ENCODE measurements at regions not wholly inside any gene's neighbourhood (a gene's known extent, or its start where the extent isn't known, plus 50 kb on each side); places are given as distances from the start of the nearest gene placed in this dataset.

- H3K4me1 ChIP-seq, result no peaks in the 10 kb centered on the region
- intact Hi-C loops (cut with DNase I; ENCODE audit: low total_unique reads), result no loop called here
- 64 to 93% (median 82%) methylated on average over 4 of the region's 4 CpGs for WGBS, 5 donors
- no peaks in the 10 kb centered on the region for H3K36me3 ChIP-seq
- no peak overlapping the region for H3K4me3 ChIP-seq
- no peak for DNase-seq
- H3K9me3 ChIP-seq, result peaks cover 0 to 5% (median under 1%) of the 10 kb centered on the region in 8 donors
- H3K27me3 ChIP-seq (replicated peaks in 1 of 7), result no peaks in the 10 kb centered on the region
- H3K27ac ChIP-seq, result no peak overlapping the region
- TF ChIP-seq, protein P1, sequence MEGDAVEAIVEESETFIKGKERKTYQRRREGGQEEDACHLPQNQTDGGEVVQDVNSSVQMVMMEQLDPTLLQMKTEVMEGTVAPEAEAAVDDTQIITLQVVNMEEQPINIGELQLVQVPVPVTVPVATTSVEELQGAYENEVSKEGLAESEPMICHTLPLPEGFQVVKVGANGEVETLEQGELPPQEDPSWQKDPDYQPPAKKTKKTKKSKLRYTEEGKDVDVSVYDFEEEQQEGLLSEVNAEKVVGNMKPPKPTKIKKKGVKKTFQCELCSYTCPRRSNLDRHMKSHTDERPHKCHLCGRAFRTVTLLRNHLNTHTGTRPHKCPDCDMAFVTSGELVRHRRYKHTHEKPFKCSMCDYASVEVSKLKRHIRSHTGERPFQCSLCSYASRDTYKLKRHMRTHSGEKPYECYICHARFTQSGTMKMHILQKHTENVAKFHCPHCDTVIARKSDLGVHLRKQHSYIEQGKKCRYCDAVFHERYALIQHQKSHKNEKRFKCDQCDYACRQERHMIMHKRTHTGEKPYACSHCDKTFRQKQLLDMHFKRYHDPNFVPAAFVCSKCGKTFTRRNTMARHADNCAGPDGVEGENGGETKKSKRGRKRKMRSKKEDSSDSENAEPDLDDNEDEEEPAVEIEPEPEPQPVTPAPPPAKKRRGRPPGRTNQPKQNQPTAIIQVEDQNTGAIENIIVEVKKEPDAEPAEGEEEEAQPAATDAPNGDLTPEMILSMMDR (IDR thresholded peaks at IDR 0.05 in 8 of 11, conservative IDR thresholded peaks at IDR 0.05 in 3 of 11), result no peak
- no peak for TF ChIP-seq POLR2AphosphoS5 (IDR thresholded peaks at IDR 0.05)
- TF ChIP-seq POLR2A (IDR thresholded peaks at IDR 0.05), result no peak
Observed at GRCh38 chr4:141416677-141417363, 196.1 kb downstream of the ZNF330 start.

- peaks cover 0 to 10% (median 4%) of the 10 kb centered on the region in 8 donors for H3K9me3 ChIP-seq
- no peak overlapping the region for H3K27ac ChIP-seq
- intact Hi-C loops (cut with DNase I; ENCODE audit: low total_unique reads), result no loop called here
- TF ChIP-seq POLR2A (IDR thresholded peaks at IDR 0.05), result no peak
- no peaks in the 10 kb centered on the region for H3K4me1 ChIP-seq
- H3K4me3 ChIP-seq, result no peak overlapping the region
- H3K36me3 ChIP-seq, result no peaks in the 10 kb centered on the region
- 85 to 95% (median 88%) methylated on average over 2 of the region's 2 CpGs for whole genome bisulfite sequencing, 5 donors
- DNase-seq, result no peak
- H3K27me3 ChIP-seq (replicated peaks in 1 of 7), result no peaks in the 10 kb centered on the region
Observed at GRCh38 chr4:141417387-141417786, 196.7 kb downstream of the ZNF330 start.

GRCh38 chr4:141425124-141425523 is 204.4 kb downstream of the ZNF330 start:
- Histone ChIP-seq H3K27me3 (replicated peaks in 1 of 7) (no peaks in the 10 kb centered on the region), H3K27ac (no peak overlapping the region), H3K36me3 (no peaks in the 10 kb centered on the region), H3K9me3 (peaks cover 0 to 25% (median 8%) of the 10 kb centered on the region in 8 donors), H3K4me1 (no peaks in the 10 kb centered on the region), H3K4me3 (no peak overlapping the region)
- WGBS, 5 donors, result 68 to 81% (median 71%) methylated on average over 1 of the region's 1 CpG
- no peak for DNase-seq
- intact Hi-C loops (cut with DNase I; ENCODE audit: low total_unique reads), result no loop called here
- TF ChIP-seq POLR2AphosphoS5 (IDR thresholded peaks at IDR 0.05), result no peak
- TF ChIP-seq, protein P1 (IDR thresholded peaks at IDR 0.05 in 8 of 11, conservative IDR thresholded peaks at IDR 0.05 in 3 of 11), result no peak
- TF ChIP-seq POLR2A (IDR thresholded peaks at IDR 0.05), result no peak

GRCh38 chr4:141427726-141428296 is 207.1 kb downstream of the ZNF330 start:
- H3K27ac ChIP-seq, result no peak overlapping the region
- no peak for DNase-seq
- H3K4me1 ChIP-seq, result no peaks in the 10 kb centered on the region
- H3K9me3 ChIP-seq, result peaks cover 0 to 10% (median under 1%) of the 10 kb centered on the region in 8 donors
- no peak overlapping the region for H3K4me3 ChIP-seq
- no peak for TF ChIP-seq POLR2A (IDR thresholded peaks at IDR 0.05)
- no peak for TF ChIP-seq POLR2AphosphoS5 (IDR thresholded peaks at IDR 0.05)
- TF ChIP-seq, protein P1 (IDR thresholded peaks at IDR 0.05 in 8 of 11, conservative IDR thresholded peaks at IDR 0.05 in 3 of 11), result no peak
- 67 to 85% (median 76%) methylated on average over 4 of the region's 4 CpGs for WGBS, 5 donors
- no peaks in the 10 kb centered on the region for H3K27me3 ChIP-seq (replicated peaks in 1 of 7)
- intact Hi-C loops (cut with DNase I; ENCODE audit: low total_unique reads), result no loop called here
- H3K36me3 ChIP-seq, result no peaks in the 10 kb centered on the region
